ENCODE measurements at regions not wholly inside any gene's neighbourhood (a gene's known extent, or its start where the extent isn't known, plus 50 kb on each side); places are given as distances from the start of the nearest gene placed in this dataset.

DNA sequence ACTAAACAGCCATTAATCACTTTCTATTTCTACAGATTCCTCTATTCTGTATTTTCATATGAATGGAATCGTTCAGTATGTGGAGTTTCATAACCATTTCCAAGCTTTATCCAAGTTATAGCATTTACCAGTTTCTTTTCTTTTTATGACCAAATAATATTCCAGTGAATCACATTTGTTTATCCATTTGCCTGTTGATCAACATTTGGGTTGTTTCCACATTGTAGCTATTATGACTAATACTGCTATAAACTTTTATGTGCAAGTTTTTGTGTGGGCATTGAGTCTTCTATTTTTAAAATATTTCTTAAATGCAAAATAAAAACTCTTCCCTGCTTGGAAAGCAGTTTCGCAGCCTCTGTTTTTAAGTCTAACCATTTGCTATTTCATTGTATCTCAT is 336.4 kb upstream of the OPRM1 start:
- ChIA-PET POLR2A (no interaction called here), CTCF (no interaction called here)
- DNase-seq (ENCODE audit: extremely low spot score), result no peak
- TF ChIP-seq FOXK2 (IDR thresholded peaks at IDR 0.05) (no peak), CTBP1 (IDR thresholded peaks at IDR 0.05; ENCODE audit: borderline replicate concordance) (no peak), BHLHE40 (IDR thresholded peaks at IDR 0.05; ENCODE audit: borderline replicate concordance) (no peak), ZNF384 (IDR thresholded peaks at IDR 0.05) (no peak), L3MBTL2 (conservative IDR thresholded peaks at IDR 0.05) (no peak), NFRKB (IDR thresholded peaks at IDR 0.05) (no peak), LEF1 (IDR thresholded peaks at IDR 0.05; ENCODE audit: borderline replicate concordance) (no peak), HDGF (IDR thresholded peaks at IDR 0.05; ENCODE audit: borderline replicate concordance) (no peak), TARDBP (IDR thresholded peaks at IDR 0.05) (no peak)

- ChIA-PET CTCF (no interaction called here), POLR2A (no interaction called here)
- no peak for TF ChIP-seq NFRKB (IDR thresholded peaks at IDR 0.05)
- DNase-seq (ENCODE audit: extremely low spot score), result no peak
Measured at GRCh38 chr6:153698637-153699036, 340.4 kb upstream of the OPRM1 start.

GRCh38 chr6:153698001-153698400 is 341.0 kb upstream of the OPRM1 start:
- ChIA-PET CTCF (no interaction called here), POLR2A (no interaction called here)
- TF ChIP-seq FOXM1 (IDR thresholded peaks at IDR 0.05; ENCODE audit: borderline replicate concordance) (no peak), ARNT (IDR thresholded peaks at IDR 0.05) (no peak), L3MBTL2 (conservative IDR thresholded peaks at IDR 0.05) (no peak), CTBP1 (IDR thresholded peaks at IDR 0.05; ENCODE audit: borderline replicate concordance) (no peak), FOXK2 (IDR thresholded peaks at IDR 0.05) (no peak), TARDBP (IDR thresholded peaks at IDR 0.05) (no peak), FOXA1 (IDR thresholded peaks at IDR 0.05) (no peak), BHLHE40 (IDR thresholded peaks at IDR 0.05; ENCODE audit: borderline replicate concordance) (no peak), LEF1 (IDR thresholded peaks at IDR 0.05; ENCODE audit: borderline replicate concordance) (no peak), SP1 (IDR thresholded peaks at IDR 0.05) (no peak)
- TF ChIP-seq, protein P1, sequence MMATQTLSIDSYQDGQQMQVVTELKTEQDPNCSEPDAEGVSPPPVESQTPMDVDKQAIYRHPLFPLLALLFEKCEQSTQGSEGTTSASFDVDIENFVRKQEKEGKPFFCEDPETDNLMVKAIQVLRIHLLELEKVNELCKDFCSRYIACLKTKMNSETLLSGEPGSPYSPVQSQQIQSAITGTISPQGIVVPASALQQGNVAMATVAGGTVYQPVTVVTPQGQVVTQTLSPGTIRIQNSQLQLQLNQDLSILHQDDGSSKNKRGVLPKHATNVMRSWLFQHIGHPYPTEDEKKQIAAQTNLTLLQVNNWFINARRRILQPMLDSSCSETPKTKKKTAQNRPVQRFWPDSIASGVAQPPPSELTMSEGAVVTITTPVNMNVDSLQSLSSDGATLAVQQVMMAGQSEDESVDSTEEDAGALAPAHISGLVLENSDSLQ (IDR thresholded peaks at IDR 0.05), result no peak
- no peak for DNase-seq (ENCODE audit: extremely low spot score)

- CTCF ChIA-PET, result no interaction called here
- DNase-seq (ENCODE audit: extremely low spot score), result no peak
- no peak for TF ChIP-seq SUZ12 (IDR thresholded peaks at IDR 0.05)
- TF ChIP-seq BHLHE40 (IDR thresholded peaks at IDR 0.05; ENCODE audit: borderline replicate concordance), result no peak
- no peak for TF ChIP-seq FOXM1 (IDR thresholded peaks at IDR 0.05; ENCODE audit: borderline replicate concordance)
- TF ChIP-seq TARDBP (IDR thresholded peaks at IDR 0.05), result no peak
- no peak for TF ChIP-seq NFRKB (IDR thresholded peaks at IDR 0.05)
- no peak for TF ChIP-seq LEF1 (IDR thresholded peaks at IDR 0.05; ENCODE audit: borderline replicate concordance)
- no peak for TF ChIP-seq SP1 (IDR thresholded peaks at IDR 0.05)
- POLR2A ChIA-PET, result no interaction called here
Measured at GRCh38 chr6:153677522-153677921, 361.5 kb upstream of the OPRM1 start.

- no peak for TF ChIP-seq CTBP1 (IDR thresholded peaks at IDR 0.05; ENCODE audit: borderline replicate concordance)
- TF ChIP-seq SUZ12 (IDR thresholded peaks at IDR 0.05), result no peak
- TF ChIP-seq ZNF384 (IDR thresholded peaks at IDR 0.05), result no peak
- TF ChIP-seq FOXM1 (IDR thresholded peaks at IDR 0.05; ENCODE audit: borderline replicate concordance), result no peak
- TF ChIP-seq, protein P1 (IDR thresholded peaks at IDR 0.05), result no peak
- no peak for TF ChIP-seq NFRKB (IDR thresholded peaks at IDR 0.05)
- TF ChIP-seq TARDBP (IDR thresholded peaks at IDR 0.05), result no peak
- no peak for TF ChIP-seq L3MBTL2 (conservative IDR thresholded peaks at IDR 0.05)
- no peak for TF ChIP-seq FOXA1 (IDR thresholded peaks at IDR 0.05)
- TF ChIP-seq BHLHE40 (IDR thresholded peaks at IDR 0.05; ENCODE audit: borderline replicate concordance), result no peak
- no peak for TF ChIP-seq SP1 (IDR thresholded peaks at IDR 0.05)
- DNase-seq (ENCODE audit: extremely low spot score), result no peak
- ChIA-PET CTCF (no interaction called here), POLR2A (no interaction called here)
Measured at GRCh38 chr6:153673750-153674149, 365.3 kb upstream of the OPRM1 start.

DNA sequence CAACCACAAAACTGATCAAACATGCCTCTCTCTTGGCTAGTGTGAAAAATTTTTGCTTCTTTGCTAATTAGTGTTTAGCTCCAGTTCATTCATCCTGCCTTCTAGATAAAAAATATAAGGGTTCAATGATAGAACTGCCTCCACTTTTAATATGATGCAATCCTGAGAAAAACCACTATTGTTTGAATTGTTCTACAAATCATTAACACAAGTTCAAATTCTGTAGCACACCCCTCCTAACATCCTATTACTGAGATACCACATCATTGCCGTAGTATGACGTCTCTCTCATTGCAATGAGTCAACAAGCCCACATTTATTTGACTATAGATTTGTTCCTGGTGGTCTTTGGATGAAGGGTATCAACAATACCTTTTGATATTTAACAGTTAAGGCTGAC is 365.8 kb upstream of the OPRM1 start:
- POLR2A ChIA-PET, result no interaction called here

DNA sequence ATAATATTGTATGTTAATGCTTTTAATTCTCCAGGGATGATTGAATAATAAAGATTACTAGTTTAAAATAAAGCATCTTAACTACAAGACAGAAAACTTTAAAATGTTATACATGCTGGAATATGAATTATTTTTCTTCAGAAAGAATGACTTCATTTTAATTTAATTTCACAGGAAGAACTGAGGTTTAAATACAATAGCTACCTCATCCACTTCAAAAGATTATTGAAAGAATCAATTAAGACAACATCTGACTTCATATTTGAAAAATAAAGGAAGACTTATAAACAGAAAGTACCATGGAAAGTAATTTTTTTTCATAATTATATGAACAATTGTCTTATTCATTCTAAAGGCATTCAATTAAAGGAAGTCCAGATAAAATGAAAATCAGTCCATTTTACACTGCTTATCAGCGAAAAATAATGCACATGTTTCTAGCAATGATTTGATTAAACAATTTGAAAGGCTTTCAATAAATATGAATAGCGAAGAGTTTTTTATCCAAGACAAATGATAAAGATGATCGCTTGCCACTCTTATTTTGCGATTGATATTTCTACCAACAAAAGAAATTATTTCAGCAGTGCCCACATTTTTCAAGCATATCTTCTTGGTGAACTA is 368.5 kb upstream of the OPRM1 start:
- no peak for DNase-seq (ENCODE audit: extremely low spot score)
- ChIA-PET POLR2A (no interaction called here), CTCF (interaction anchor here (0.6 kb wide), 1 partner anchor 34 kb away, joined by 3 read pairs; no protein-coding TSS in a partner anchor)
- no peak for TF ChIP-seq L3MBTL2 (conservative IDR thresholded peaks at IDR 0.05)
- TF ChIP-seq ELF4 (IDR thresholded peaks at IDR 0.05), result no peak
- no peak for TF ChIP-seq NFRKB (IDR thresholded peaks at IDR 0.05)
- no peak for TF ChIP-seq SP1 (IDR thresholded peaks at IDR 0.05)
- TF ChIP-seq HDGF (IDR thresholded peaks at IDR 0.05; ENCODE audit: borderline replicate concordance), result no peak
- no peak for TF ChIP-seq LEF1 (IDR thresholded peaks at IDR 0.05; ENCODE audit: borderline replicate concordance)
- TF ChIP-seq CTBP1 (IDR thresholded peaks at IDR 0.05; ENCODE audit: borderline replicate concordance), result no peak
- no peak for TF ChIP-seq FOXK2 (IDR thresholded peaks at IDR 0.05)
- no peak for TF ChIP-seq TARDBP (IDR thresholded peaks at IDR 0.05)
- TF ChIP-seq ARNT (IDR thresholded peaks at IDR 0.05), result no peak
- TF ChIP-seq BHLHE40 (IDR thresholded peaks at IDR 0.05; ENCODE audit: borderline replicate concordance), result no peak
- TF ChIP-seq ZNF384 (IDR thresholded peaks at IDR 0.05), result no peak
- TF ChIP-seq FOXM1 (IDR thresholded peaks at IDR 0.05; ENCODE audit: borderline replicate concordance), result no peak

More for the DNA sequence above, 365.8 kb upstream of the OPRM1 start:
- CTCF ChIA-PET, result no interaction called here
- TF ChIP-seq ELF4 (IDR thresholded peaks at IDR 0.05), result no peak
- TF ChIP-seq FOXA1 (IDR thresholded peaks at IDR 0.05), result no peak
- TF ChIP-seq FOXK2 (IDR thresholded peaks at IDR 0.05), result no peak
- no peak for TF ChIP-seq HDGF (IDR thresholded peaks at IDR 0.05; ENCODE audit: borderline replicate concordance)
- TF ChIP-seq ARNT (IDR thresholded peaks at IDR 0.05), result no peak
- TF ChIP-seq BHLHE40 (IDR thresholded peaks at IDR 0.05; ENCODE audit: borderline replicate concordance), result no peak
- TF ChIP-seq FOXM1 (IDR thresholded peaks at IDR 0.05; ENCODE audit: borderline replicate concordance), result no peak
- TF ChIP-seq, protein P1 (IDR thresholded peaks at IDR 0.05), result no peak
- no peak for DNase-seq (ENCODE audit: extremely low spot score)

Data from HEK293T (cell line).